ENCODE measurements at regions not wholly inside any gene's neighbourhood (a gene's known extent, or its start where the extent isn't known, plus 50 kb on each side); places are given as distances from the start of the nearest gene placed in this dataset.

- ATAC-seq (no peak), DNase-seq (ENCODE audit: low spot score in 2 of 2) (no peak)
- Mint-ChIP-seq H3K9me3 (no peaks in the 10 kb centered on the region), H3K36me3 (no peaks in the 10 kb centered on the region), H3K27ac (no peak overlapping the region)
These were observed 108.4 kb downstream of the KLF6 start for GRCh38 chr10:3676564-3676963.

GRCh38 chr10:3672220-3672619 is 112.8 kb downstream of the KLF6 start:
- no peaks in the 10 kb centered on the region for H3K36me3 Mint-ChIP-seq
- no peaks in the 10 kb centered on the region for H3K9me3 Mint-ChIP-seq

GRCh38 chr10:3671386-3671955 is 113.5 kb downstream of the KLF6 start:
- H3K36me3 Mint-ChIP-seq, result no peaks in the 10 kb centered on the region
- no peak for ATAC-seq
- no peaks in the 10 kb centered on the region for H3K9me3 Mint-ChIP-seq
- no peak for DNase-seq (ENCODE audit: low spot score in 2 of 2)
- no peak overlapping the region for H3K27ac Mint-ChIP-seq

More at GRCh38 chr10:3672220-3672619, 112.8 kb downstream of the KLF6 start:
- no peak overlapping the region for H3K27ac Mint-ChIP-seq
- DNase-seq (ENCODE audit: low spot score in 2 of 2) (no peak), ATAC-seq (no peak)

GRCh38 chr10:3668966-3669330 is 116.1 kb downstream of the KLF6 start:
- ATAC-seq, result peak; percentile 53 to 85
- Mint-ChIP-seq H3K27ac (peak overlapping the region; percentile 52 to 97), H3K36me3 (no peaks in the 10 kb centered on the region), H3K9me3 (no peaks in the 10 kb centered on the region)
- no peak for DNase-seq (ENCODE audit: low spot score in 2 of 2)

- peak; percentile 75 to 89 for ATAC-seq
- H3K27ac Mint-ChIP-seq, result peak overlapping the region; percentile 52 to 97
- H3K36me3 Mint-ChIP-seq, result no peaks in the 10 kb centered on the region
- DNase-seq (ENCODE audit: low spot score in 2 of 2), result peak in 1 of 2 donors; percentile 52
- no peaks in the 10 kb centered on the region for H3K9me3 Mint-ChIP-seq
These were observed 116.6 kb downstream of the KLF6 start for GRCh38 chr10:3668276-3668965.

- DNase-seq (ENCODE audit: low spot score in 2 of 2) (no peak), ATAC-seq (peak; percentile 19 to 66)
- Mint-ChIP-seq H3K9me3 (no peaks in the 10 kb centered on the region), H3K36me3 (no peaks in the 10 kb centered on the region), H3K27ac (no peak overlapping the region)
These were observed 118.3 kb downstream of the KLF6 start for GRCh38 chr10:3666525-3667302.

GRCh38 chr10:3665316-3665908 is 119.6 kb downstream of the KLF6 start:
- no peak for ATAC-seq
- peaks cover 0 to 7% of the 10 kb centered on the region in 2 donors for H3K9me3 Mint-ChIP-seq
- H3K36me3 Mint-ChIP-seq, result peaks cover 0 to 3% of the 10 kb centered on the region in 2 donors
- H3K27ac Mint-ChIP-seq, result no peak overlapping the region
- DNase-seq (ENCODE audit: low spot score in 2 of 2), result no peak

GRCh38 chr10:3662775-3663174 is 122.2 kb downstream of the KLF6 start:
- H3K27ac Mint-ChIP-seq, result no peak overlapping the region

GRCh38 chr10:3661271-3661670 is 123.7 kb downstream of the KLF6 start:
- peaks cover 0 to 9% of the 10 kb centered on the region in 2 donors for H3K36me3 Mint-ChIP-seq
- H3K9me3 Mint-ChIP-seq, result peaks cover 0 to 11% of the 10 kb centered on the region in 2 donors
- no peak overlapping the region for H3K27ac Mint-ChIP-seq
- ATAC-seq, result no peak
- no peak for DNase-seq (ENCODE audit: low spot score in 2 of 2)

More at GRCh38 chr10:3662775-3663174, 122.2 kb downstream of the KLF6 start:
- Mint-ChIP-seq H3K9me3 (peaks cover 0 to 11% of the 10 kb centered on the region in 2 donors), H3K36me3 (peaks cover 0 to 9% of the 10 kb centered on the region in 2 donors)
- ATAC-seq, result no peak
- DNase-seq (ENCODE audit: low spot score in 2 of 2), result no peak

GRCh38 chr10:3660753-3661152 is 124.3 kb downstream of the KLF6 start:
- no peak overlapping the region for H3K27ac Mint-ChIP-seq
- peaks cover 0 to 13% of the 10 kb centered on the region in 2 donors for H3K36me3 Mint-ChIP-seq
- peaks cover 0 to 14% of the 10 kb centered on the region in 2 donors for H3K9me3 Mint-ChIP-seq
- ATAC-seq (peak; percentile 18 to 61), DNase-seq (ENCODE audit: low spot score in 2 of 2) (no peak)

- Mint-ChIP-seq H3K9me3 (peaks cover 0 to 19% of the 10 kb centered on the region in 2 donors), H3K36me3 (peaks cover 0 to 18% of the 10 kb centered on the region in 2 donors), H3K27ac (no peak overlapping the region)
- DNase-seq (ENCODE audit: low spot score in 2 of 2), result no peak
- no peak for ATAC-seq
These were observed 125.6 kb downstream of the KLF6 start for GRCh38 chr10:3659203-3659917.

- DNase-seq (ENCODE audit: low spot score in 2 of 2) (no peak), ATAC-seq (no peak)
- no peak overlapping the region for H3K27ac Mint-ChIP-seq
- H3K36me3 Mint-ChIP-seq, result peaks cover 0 to 18% of the 10 kb centered on the region in 2 donors
- H3K9me3 Mint-ChIP-seq, result peaks cover 0 to 19% of the 10 kb centered on the region in 2 donors
These were observed 126.2 kb downstream of the KLF6 start for GRCh38 chr10:3658766-3659165.

GRCh38 chr10:3656214-3656613 is 128.8 kb downstream of the KLF6 start:
- Mint-ChIP-seq H3K36me3 (peaks cover 0 to 18% of the 10 kb centered on the region in 2 donors), H3K9me3 (peaks cover 0 to 15% of the 10 kb centered on the region in 2 donors), H3K27ac (no peak overlapping the region)
- ATAC-seq, result no peak
- DNase-seq (ENCODE audit: low spot score in 2 of 2), result no peak

- Mint-ChIP-seq H3K9me3 (peaks cover 0 to 12% of the 10 kb centered on the region in 2 donors), H3K36me3 (peaks cover 0 to 16% of the 10 kb centered on the region in 2 donors), H3K27ac (peak overlapping the region in 1 of 2 donors; percentile 3)
- DNase-seq (ENCODE audit: low spot score in 2 of 2), result no peak
- no peak for ATAC-seq
These were observed 129.5 kb downstream of the KLF6 start for GRCh38 chr10:3655528-3655927.

GRCh38 chr10:3654980-3655379 is 130.0 kb downstream of the KLF6 start:
- no peak for DNase-seq (ENCODE audit: low spot score in 2 of 2)
- no peak overlapping the region for H3K27ac Mint-ChIP-seq
- ATAC-seq, result no peak
- H3K9me3 Mint-ChIP-seq, result peaks cover 0 to 12% of the 10 kb centered on the region in 2 donors
- peaks cover 0 to 11% of the 10 kb centered on the region in 2 donors for H3K36me3 Mint-ChIP-seq

GRCh38 chr10:3654496-3654895 is 130.5 kb downstream of the KLF6 start:
- H3K27ac Mint-ChIP-seq, result no peak overlapping the region
- no peak for DNase-seq (ENCODE audit: low spot score in 2 of 2)
- ATAC-seq, result no peak
- H3K9me3 Mint-ChIP-seq, result peaks cover 0 to 8% of the 10 kb centered on the region in 2 donors
- H3K36me3 Mint-ChIP-seq, result peaks cover 0 to 9% of the 10 kb centered on the region in 2 donors
